Mucosa of gallbladder (tissue), 1 donor: ENCODE measurements at regions not wholly inside any gene's neighbourhood (a gene's known extent, or its start where the extent isn't known, plus 50 kb on each side); places are given as distances from the start of the nearest gene placed in this dataset.
"Not testable (repeated sequence)": the region's sequence is repeated elsewhere in the genome, so short reads cannot be mapped to it uniquely, and the experiment has no call there.

ENCODE experiments used
- DNase-seq: peaks from one replicate; pipeline ENCODE4 v3.0.0-alpha.2; 2020; ENCODE audit warnings: low spot score
- donor health status: DM: no; HTN: no; CAD: no.

DNA sequence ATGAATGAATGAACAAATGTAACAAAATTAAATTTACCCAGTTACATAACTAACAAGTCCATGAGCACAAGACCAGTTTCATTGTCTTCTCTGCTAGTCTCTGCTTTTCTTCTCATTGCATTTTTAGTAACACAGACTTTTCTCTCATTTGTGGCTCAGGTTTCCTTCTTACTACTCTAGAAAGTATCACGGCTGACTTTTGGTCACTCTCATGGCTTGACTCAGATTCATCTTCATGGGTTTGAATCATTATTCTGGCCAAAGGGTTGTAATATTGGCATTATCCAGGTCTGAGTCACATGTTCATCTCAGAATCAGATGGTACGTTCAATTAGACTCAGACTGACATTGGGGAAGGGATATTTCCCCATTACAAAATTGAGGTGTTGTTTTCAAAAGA lies 121.5 kb upstream of the SATB1 start:
- DNase-seq, result no peak

DNA sequence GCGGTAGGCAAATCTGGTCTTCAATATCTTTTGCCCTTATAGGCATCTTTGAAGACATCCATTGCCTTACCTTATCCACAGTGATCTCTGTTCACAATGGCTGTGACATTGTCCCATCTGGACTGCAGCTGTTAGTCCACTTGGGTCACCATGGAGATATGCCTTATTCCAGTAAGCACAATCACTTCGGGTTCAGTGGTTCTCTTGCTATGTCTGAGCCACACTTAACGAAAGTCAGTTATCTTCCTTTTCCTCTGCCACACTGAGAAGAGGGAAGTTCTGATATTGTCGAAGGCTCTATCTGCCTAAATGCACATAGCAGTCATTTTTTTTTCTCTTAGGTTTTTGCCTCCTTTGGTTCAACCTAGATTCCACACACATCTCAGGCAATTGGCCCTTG lies 119.0 kb upstream of the SATB1 start:
- no peak for DNase-seq

DNA sequence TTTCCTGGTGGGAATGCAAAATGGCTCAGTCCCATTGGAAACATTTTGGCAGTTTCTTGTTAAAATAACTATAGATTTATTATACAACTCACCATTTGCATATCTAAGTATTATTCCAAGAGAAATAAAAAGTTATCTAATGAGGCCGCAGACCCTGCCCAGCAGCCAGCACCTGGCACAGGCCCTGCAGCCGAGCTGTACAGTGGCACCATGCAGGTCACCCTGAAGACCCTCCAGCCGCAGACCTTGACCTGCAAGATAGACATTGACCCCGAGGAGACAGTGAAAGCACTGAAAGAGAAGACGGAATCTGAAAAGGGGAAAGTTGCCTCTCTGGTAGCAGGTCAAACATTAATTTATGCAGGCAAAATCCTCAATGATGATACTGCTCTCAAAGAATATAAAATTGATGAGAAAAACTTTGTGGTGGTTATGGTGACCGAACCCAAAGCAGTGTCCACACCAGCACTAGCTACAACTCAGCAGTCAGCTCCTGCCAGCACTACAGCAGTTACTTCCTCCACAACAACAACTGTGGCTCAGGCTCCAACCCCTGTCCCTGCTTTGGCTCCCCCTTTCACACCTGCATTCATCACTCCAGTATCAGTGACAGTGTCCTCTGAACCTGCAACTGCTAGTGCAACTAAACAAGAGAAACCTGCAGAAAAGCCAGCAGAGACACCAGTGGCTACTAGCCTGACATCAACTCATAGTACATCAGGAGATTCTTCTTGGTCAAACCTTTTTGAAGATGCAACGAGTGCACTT lies 113.5 kb upstream of the SATB1 start:
- DNase-seq, result no peak

DNA sequence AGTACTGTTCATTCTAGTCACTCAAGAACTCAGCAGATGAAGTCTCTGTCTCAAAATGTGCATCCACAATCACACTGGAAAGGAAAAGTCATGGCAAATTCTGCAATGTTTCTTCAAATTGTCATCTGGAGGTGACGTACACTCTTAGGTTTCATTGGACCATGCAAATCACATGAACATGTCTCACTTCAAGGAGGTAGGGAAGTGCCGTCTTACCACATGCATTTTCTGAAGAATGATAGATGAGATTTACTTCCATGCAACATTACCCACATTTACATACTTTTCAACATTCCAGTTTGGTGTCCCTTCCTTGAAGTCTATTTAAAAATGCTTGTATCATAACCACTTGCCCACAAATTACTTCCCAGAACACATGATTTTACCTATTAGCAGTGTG lies 107.9 kb upstream of the SATB1 start:
- DNase-seq, result no peak

DNA sequence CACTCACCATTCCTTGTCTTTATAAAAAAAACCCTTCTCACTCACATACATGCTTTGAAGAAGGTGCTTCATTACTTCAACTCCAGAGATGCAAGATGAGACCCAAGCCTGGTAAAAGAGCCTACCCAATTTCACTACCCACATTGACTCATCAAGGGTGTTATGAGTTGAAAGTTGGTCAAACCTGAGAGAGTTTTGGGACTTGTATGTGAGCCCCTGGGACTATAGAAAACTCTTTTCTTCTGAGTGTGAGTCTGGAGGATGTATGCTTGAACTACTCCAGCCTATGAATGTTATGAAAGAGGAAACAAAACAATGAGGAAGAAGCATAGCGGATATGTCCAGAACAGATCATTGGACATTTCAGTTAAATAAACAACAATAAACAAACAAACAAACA lies 106.5 kb upstream of the SATB1 start:
- no peak for DNase-seq

DNA sequence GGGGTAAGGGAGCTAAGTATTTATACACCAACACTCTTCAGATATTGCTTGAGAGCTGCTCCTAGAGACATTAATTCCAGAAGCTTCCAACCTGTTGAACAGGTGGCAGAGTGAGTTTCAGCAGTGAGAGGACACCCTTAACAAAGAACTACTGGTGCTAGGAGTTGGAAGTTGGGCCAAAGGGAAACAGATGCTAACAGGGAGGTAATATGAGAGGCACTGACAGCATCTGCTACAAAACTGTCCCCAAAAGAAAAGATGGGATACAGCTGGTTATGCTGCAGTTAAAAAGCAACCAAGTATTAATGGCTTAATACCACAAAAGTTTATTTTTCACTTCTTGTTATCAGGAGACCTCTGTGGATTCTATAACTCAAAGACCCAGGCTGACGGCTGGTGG lies 104.5 kb upstream of the SATB1 start:
- DNase-seq, result no peak

DNA sequence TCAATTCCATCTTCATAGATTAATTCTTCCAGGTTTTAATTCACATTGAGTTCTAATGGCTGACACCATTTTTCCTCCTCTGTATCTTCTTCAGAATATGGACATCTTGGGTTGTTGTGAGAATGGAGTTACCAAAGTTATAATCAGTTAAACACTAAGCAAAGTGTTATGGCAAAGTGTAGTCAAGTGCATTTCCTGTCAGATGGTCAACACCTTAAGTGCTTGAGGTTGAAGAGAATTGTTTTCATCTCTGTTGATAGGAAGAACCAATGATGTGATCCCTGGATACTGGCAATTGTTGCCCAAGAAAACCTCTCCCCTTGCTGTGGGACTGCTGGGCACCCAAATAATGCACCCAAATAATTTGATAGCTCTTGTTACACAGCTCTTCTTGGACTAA lies 102.6 kb upstream of the SATB1 start:
- no peak for DNase-seq

DNA sequence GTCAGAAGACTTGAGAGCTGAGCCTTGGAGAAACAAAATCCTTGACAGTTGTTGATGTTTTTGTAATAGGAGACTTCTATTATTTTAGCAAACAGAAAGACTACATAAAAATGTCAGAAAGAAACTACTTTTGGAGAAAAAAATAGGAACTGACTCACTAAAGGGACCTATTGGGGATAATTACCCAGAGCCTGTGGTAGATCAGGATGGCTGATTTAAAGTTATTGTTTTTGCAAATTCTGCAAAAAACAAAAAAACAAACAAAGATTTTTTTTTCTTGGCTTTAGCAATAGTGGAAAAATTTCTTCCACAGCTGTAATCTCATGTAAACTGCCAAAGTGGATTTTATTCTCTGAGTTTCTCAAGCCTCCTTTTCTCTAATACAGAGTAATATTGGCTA lies 101.5 kb upstream of the SATB1 start:
- DNase-seq, result no peak

DNA sequence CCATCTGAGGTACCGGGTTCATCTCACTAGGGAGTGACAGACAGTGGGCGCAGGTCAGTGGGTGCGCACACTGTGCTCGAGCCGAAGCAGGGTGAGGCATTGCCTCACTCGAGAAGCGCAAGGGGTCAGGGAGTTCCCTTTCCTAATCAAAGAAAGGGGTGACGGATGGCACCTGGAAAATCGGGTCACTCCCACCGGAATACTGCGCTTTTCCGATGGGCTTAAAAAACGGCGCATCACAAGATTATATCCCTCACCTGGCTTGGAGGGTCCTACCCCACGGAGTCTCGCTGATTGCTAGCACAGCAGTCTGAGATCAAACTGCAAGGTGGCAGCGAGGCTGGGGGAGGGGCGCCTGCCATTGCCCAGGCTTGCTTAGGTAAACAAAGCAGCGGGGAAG lies 91.0 kb upstream of the SATB1 start:
- not testable (repeated sequence) for DNase-seq

DNA sequence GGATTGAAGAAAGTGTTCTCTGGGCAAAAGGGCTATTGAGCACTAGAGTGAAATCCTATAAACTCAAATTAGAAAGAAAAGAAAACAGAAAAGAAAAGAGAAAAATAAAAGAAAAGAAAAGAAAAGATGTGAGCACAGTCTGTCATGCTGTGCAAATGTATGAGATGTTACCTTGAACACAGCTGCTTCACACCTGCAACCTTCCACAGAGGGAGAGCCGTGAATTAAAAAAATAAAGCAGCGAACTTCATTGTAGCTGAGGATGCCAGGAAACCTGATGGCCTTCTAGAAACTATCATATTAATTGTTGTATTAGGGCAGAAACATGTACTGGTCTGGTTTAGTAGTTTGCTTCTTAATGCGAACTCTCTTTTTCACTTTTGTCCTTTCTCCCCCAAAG lies 88.0 kb upstream of the SATB1 start:
- no peak for DNase-seq

DNA sequence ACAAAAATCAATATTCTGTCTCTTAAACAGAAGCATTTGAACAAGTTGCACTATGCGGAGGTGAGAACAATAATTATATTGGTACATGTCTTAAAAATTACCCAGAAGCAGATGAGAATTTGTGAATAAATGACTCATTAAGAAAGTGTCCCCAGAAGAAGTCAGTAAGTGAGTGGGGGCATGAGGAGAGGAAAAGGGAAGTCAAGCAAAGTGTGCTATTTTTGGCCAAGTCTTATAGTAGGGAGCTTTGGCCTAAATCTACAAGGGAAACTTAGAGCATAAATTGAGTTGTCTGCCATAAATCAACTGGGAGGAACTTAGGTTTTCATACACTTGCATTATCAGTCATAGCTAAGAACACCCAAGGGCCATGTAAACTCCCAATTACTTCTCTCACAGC lies 86.9 kb upstream of the SATB1 start:
- no peak for DNase-seq

DNA sequence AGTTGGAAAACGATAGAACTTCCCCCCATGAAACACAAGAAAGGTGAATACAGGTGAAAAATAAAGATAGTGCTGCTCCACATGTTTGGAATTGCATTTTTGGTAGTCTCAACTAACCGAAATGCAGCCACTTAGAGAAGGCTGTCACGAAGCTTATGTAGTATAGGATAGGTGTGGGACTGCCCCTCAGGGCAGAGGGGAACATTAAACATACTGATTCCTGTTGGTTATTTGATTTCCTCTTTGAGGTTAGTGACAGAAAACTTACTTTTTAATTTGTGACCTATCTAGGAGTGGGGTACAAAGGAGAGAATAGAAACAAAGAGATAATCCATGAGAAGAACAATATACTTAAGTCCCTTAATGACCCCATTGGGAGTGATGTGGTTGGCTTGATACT lies 85.8 kb upstream of the SATB1 start:
- DNase-seq, result no peak

DNA sequence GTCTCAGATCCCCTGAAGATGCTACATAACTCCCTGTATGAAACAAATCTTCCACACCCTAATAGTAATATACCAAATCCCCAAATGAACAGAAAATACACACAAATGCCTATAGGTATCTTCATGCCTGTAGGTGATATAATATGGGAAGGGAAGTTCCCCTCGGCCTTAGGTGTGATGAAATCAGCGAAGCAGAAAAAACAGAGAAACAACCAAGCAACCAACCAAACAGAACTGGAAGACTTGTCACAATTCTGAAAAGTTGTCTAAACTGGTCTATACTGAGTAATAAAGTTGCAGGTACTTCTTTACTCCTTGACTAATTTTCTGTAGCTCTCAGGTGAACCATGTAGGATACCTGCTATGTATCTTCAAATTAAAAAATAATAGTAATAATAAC lies 82.2 kb upstream of the SATB1 start:
- no peak for DNase-seq

DNA sequence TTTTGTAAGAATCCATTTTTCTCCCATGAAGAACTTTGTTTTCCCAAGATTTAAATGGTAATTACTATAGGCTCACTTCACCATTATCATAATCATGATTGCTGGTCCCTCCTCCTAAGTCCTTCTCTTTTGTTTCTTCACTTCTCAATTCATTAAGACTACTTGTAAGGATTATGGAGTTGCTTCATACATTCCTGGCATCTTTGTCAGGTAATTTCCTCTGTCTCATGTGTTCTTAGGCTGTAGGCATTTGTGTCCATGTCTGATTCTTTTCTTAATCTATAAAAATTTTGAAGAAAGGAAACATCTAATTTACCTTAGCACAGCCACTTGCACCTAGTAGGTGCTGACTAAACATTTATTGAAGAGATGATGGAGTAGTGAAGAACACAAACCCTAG lies 79.9 kb upstream of the SATB1 start:
- DNase-seq, result no peak

DNA sequence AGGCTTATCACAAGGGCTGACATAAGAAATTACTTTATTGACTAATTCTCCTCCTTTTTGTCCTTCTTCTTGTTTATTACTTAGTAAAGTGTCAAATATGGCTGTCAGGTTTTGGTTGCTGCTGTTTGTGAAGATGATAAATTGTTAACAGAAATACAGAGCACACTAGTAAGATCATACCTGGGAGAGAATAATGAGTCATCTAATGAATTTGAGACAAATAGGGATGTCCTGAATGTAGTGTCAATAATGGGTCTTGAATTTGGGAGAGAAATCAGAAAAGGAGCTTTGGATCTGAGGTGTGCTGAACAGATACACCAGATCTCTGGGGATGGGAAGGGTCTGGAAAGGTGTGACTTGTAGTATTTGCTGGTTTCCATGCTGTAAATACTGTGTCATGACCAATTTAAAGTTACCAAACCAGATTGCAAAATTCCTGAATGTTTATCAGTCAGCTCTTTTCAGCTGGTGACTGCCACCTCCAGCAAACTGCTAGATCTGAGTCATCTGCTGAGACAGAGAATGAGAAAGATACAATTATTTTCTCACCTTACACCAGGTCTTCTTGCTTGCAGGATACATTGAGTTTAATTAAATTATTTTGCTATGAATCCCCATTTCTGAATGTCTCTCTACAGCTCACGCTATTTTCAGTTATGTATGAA lies 76.7 kb upstream of the SATB1 start:
- no peak for DNase-seq

DNA sequence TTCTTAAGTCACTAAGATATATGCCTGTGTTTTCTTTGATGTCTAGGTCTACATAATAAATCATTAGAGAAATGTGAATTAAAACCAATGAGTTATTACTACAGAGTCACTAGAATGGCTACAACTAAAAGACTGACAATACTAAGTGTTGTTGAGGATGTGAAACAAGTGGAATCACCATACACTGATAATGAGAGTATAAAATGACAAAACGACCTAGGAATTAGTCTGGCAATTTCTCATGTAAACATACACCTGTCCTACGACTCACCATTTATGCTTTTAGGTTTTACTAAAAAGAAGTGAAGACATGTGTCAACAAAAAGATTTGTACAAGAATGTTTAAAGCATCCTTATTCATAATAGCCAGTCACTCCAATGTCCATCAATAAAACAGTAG lies 75.2 kb upstream of the SATB1 start:
- no peak for DNase-seq

DNA sequence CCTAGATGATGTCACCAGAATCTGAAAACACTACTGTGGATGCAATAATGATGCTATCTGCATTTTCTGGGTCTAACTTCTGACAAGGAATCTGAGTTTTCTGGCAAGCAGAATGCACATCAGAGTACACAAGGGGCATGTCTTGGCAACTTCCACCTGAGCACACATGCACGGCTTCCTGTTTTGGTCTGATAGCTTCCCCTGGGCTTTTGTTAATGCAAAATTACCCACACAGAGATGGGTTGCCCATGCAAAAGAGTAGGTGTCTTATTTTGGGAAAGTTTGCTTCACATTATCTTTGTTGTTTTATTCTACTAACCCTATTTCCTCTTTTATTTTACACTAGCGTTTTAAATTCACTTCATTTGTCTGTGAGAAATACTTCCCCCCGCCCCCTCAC lies 74.2 kb upstream of the SATB1 start:
- no peak for DNase-seq

DNA sequence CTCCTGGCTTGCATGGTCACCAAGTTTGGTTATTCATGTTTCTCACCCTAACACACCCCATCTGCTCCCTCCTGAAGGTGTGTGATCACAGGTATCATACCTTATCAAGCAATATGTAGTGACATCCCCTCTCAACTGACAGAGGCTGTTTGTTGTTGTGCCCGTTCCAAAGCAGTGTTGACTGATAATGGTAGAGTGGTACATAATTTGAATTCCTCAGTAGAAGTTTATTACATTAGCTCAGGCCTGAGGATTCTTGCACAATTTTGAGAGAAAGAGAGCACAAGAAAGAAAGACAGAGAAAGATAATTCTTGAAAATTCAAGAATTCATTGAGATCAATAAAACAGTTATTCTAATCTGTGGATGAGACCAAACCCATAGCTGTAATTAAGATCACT lies 69.1 kb upstream of the SATB1 start:
- DNase-seq, result no peak

DNA sequence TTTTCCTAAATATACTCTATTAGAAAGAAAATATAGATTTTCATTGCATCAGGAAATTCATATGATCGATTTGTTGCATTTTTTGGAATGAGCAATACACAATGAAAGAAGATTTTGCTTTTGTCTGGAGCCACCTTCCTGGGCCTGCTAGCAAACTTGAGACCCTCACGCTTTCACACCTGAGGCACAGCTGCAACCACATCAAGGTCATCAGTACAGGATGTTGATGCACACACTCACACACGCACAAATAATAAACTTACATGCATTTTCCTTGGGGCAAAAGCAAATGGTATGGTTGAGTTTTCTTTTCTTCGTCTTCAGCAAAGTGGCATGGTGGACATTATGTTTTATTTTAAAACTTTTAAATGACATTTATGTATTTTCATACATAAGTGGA lies 64.8 kb upstream of the SATB1 start:
- no peak for DNase-seq

DNA sequence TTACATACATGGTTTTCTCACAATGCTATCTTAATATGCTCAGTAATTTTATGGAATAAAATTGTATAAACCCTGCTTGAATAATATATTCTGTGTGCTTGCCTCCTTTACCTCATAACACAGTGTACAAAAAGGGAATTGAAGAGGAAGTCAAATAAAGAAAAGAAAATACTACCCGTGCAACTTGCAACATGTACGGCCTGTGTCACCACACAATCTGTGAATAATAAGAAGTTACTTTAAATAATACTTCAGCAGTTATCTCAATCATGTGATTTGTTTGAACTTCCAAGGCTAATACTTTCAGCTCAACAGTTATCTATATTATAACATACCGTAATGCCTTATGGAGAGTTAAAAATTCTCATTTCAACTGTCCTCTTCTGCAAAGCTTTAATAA lies 58.1 kb upstream of the SATB1 start:
- DNase-seq, result no peak

DNA sequence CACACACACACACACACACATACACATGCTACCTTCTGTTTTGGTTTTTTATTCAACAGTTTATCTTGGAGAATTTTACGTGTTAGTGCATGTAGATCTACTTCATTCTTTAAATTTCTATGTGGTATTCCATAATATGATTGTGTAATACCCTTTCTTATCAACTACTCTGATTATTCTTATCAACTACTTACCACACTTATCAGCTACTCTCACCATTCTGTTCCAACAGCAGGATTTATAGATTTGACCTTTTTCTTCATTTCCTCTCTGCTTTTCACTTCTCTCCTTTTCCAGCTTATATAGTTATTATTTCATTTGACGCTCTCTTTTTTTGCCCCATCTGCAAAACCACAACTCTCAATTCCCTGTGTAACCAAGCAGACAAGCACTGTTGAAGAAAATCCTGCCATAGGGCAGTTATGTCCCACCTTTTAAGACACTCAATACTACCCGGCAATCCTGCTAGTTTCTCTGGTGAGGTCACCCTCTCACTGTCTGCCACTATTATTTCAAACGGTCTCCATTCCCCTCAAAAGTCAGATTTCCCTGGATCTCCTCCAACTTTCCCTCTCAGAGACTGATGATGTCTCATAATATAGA lies 56.9 kb upstream of the SATB1 start:
- no peak for DNase-seq

DNA sequence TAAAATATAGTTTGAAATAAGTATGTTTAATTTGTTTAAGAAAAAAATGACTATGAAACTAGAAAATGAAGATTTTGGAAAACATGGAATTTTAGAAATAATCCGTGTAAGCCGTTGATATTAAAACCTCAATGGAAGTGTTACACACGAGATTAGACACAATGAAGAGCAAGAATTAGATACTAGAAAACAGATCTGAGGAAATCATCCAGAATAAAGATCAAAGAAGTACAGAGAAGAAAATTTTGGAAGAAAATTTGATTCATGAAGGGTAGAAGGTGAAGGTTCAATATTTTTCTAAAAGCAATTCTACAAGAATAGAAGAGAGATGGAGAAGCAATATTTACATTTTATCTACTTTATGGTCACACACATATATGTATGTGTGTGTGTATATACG lies 52.5 kb upstream of the SATB1 start:
- DNase-seq, result no peak
